HepG2 (cell line): ENCODE measurements at regions not wholly inside any gene's neighbourhood (a gene's known extent, or its start where the extent isn't known, plus 50 kb on each side); places are given as distances from the start of the nearest gene placed in this dataset.

ENCODE experiments used
- ATAC-seq: fragments of 200-7000 bp; cut with Tn5 transposase; 3 replicates; pipeline ENCODE4 v1.9.1; 2020; ENCODE audit warnings: mild to moderate bottlenecking, moderate library complexity
- BruUV-seq: library from RNA; stranded (reverse); fragments of 400-500 nt; replicated peaks from 2 replicates; lab custom pipeline; 2021; lab: Mats Ljungman, UMichigan
- CTCF ChIA-PET: fragments of 300-600 bp; formaldehyde crosslinking; extraction: SDS; loops from one replicate; lab custom pipeline; 2021; ENCODE audit warnings: low total read pairs, inconsistent platforms, low intra/inter-chr PET ratio; lab: Yijun Ruan, JAX
- POLR2A ChIA-PET: fragments of 350-600 bp; sonication (Branson Sonifier 250); formaldehyde crosslinking; loops from one replicate; lab custom pipeline; 2020; ENCODE audit warnings: antibody characterized with exemption, inconsistent platforms; lab: Yijun Ruan, JAX
- DNase-seq: peaks from one replicate; pipeline ENCODE4 v3.0.0-alpha.2; 2015; ENCODE audit warnings: low spot score
- FAIRE-seq: peaks from 3 replicates; lab custom pipeline; 2011; peaks lifted over from hg19 to GRCh38; lab: Jason Lieb, UNC
- H2AFZ ChIP-seq: one replicate; pipeline ENCODE4 v1.6.1; 2011; ENCODE audit warnings: low read length, inconsistent platforms
- H3K27ac ChIP-seq: fragments of 300-600 bp; 3 replicates; pipeline ENCODE4 v1.8.0; 2011; ENCODE audit warnings: mixed run types, mild to moderate bottlenecking, mixed read lengths, low read length, inconsistent platforms; ENCODE audit not compliant: insufficient read depth; ENCODE audit errors: extremely low read length
- H3K27me3 ChIP-seq, 2 experiments: fragments of 200-600 bp in 1 of 2; 2 replicates in 1 of 2; 3 replicates in 1 of 2; pipeline versions ENCODE4 v1.6.0 to v1.8.0; 2011; ENCODE audit warnings: low read length in 2 of 2, mild to moderate bottlenecking in 2 of 2, moderate library complexity in 2 of 2, inconsistent platforms in 1 of 2; ENCODE audit not compliant: insufficient read depth in 2 of 2, control insufficient read depth in 1 of 2
- H3K36me3 ChIP-seq, 2 experiments: fragments of 200-600 bp in 1 of 2; replicated peaks in 1 of 2; 2 replicates in 1 of 2; 3 replicates in 1 of 2; pipeline versions ENCODE4 v1.5.1 to v1.8.0; 2011; ENCODE audit warnings: low read length in 2 of 2, inconsistent platforms in 1 of 2; ENCODE audit not compliant: insufficient read depth in 2 of 2, control insufficient read depth in 1 of 2
- H3K4me1 ChIP-seq: 2 replicates; pipeline ENCODE4 v1.5.1; 2012; ENCODE audit warnings: low read length, inconsistent platforms; ENCODE audit not compliant: insufficient read depth
- H3K4me2 ChIP-seq: 2 replicates; pipeline ENCODE4 v1.6.0; 2011; ENCODE audit warnings: low read depth, low read length, inconsistent platforms
- H3K4me3 ChIP-seq, 3 experiments: fragments of 200-600 bp in 1 of 3; sonication (generic), shearing (Covaris generic) in 1 of 3; replicated peaks in 1 of 3; 2 replicates each; pipeline ENCODE4 v1.5.1; 2011 to 2016; ENCODE audit warnings: low read length in 3 of 3, inconsistent platforms in 2 of 3, low read depth in 2 of 3, mild to moderate bottlenecking in 2 of 3, control low read depth in 1 of 3, mixed read lengths in 1 of 3; ENCODE audit not compliant: insufficient read depth in 1 of 3
- H3K79me2 ChIP-seq: one replicate; pipeline ENCODE4 v1.6.1; 2011; ENCODE audit warnings: low read length, inconsistent platforms; ENCODE audit not compliant: insufficient read depth
- H3K9ac ChIP-seq: 2 replicates; pipeline ENCODE4 v1.6.0; 2011; ENCODE audit warnings: mild to moderate bottlenecking, low read depth, low read length, inconsistent platforms; ENCODE audit not compliant: insufficient read depth
- H3K9me3 ChIP-seq: 2 replicates; pipeline ENCODE4 v1.5.1; 2012; ENCODE audit warnings: mild to moderate bottlenecking, low read length
- H4K20me1 ChIP-seq: 2 replicates; pipeline ENCODE4 v1.6.0; 2011; ENCODE audit warnings: inconsistent platforms, mild to moderate bottlenecking, low read length, moderate library complexity; ENCODE audit not compliant: insufficient read depth
- BRCA1 ChIP-seq: sonication (generic); formaldehyde crosslinking; IDR thresholded peaks from 2 replicates; pipeline ENCODE4 v1.4.0; 2020; ENCODE audit warnings: missing genetic modification reagents
- ETV5 ChIP-seq: IDR thresholded peaks from 2 replicates; pipeline ENCODE4 v1.6.1; 2018; ENCODE audit warnings: missing biosample characterization, missing genetic modification reagents, inconsistent platforms, borderline replicate concordance
- HIVEP1 ChIP-seq: sonication (generic); formaldehyde crosslinking; IDR thresholded peaks from 2 replicates; pipeline ENCODE4 v1.4.0; 2020; ENCODE audit warnings: mild to moderate bottlenecking, missing genetic modification reagents
- RBAK ChIP-seq: sonication (generic); formaldehyde crosslinking; IDR thresholded peaks from 2 replicates; pipeline ENCODE4 v1.5.1; 2020; ENCODE audit warnings: mild to moderate bottlenecking, missing genetic modification reagents
- RBFOX2 ChIP-seq: fragments of 200-400 bp; formaldehyde crosslinking; IDR thresholded peaks from 2 replicates; pipeline ENCODE4 v1.6.1; 2017; ENCODE audit warnings: low read depth, mild to moderate bottlenecking, low read length
- SUZ12 ChIP-seq: fragments of 150-350 bp; IDR thresholded peaks from 2 replicates; pipeline ENCODE4 v1.6.1; 2014; ENCODE audit warnings: low read depth, low read length
- ZNF660 ChIP-seq: sonication (generic); formaldehyde crosslinking; IDR thresholded peaks from 2 replicates; pipeline ENCODE4 v1.5.1; 2020; ENCODE audit warnings: mild to moderate bottlenecking, low read depth, missing genetic modification reagents, borderline replicate concordance
- ZNF776 ChIP-seq: sonication (generic); formaldehyde crosslinking; IDR thresholded peaks from 2 replicates; pipeline ENCODE4 v1.4.0; 2020; ENCODE audit warnings: mild to moderate bottlenecking, missing genetic modification reagents
- ZNF850 ChIP-seq: sonication (generic); formaldehyde crosslinking; conservative IDR thresholded peaks from 2 replicates; pipeline ENCODE4 v1.9.0; 2021; ENCODE audit warnings: mild to moderate bottlenecking, missing genetic modification reagents
- WGBS: methylation state at CpG from one replicate; pipeline ENCODE4 v1.1.6; 2017; ENCODE audit warnings: low lambda C conversion rate; 5-methylcytosine and 5-hydroxymethylcytosine counted together
- in situ Hi-C: cut with HindIII; loops from 2 replicates; pipeline ENCODE4 v1.10.0; 2017; ENCODE audit warnings: low pct_unique_long_range_greater_than_20kb; ENCODE audit not compliant: extremely low pct_ligation_motif_present
- intact Hi-C: fragments of 100-400 bp; cut with micrococcal nuclease; formaldehyde crosslinking; loops from one replicate; pipeline ENCODE4 v1.10.0; 2022; ENCODE audit not compliant: unreplicated experiment
- TF ChIP-seq, protein P1 (sequence below), 2 experiments: sonication (generic) in 1 of 2; formaldehyde crosslinking in 1 of 2; IDR thresholded peaks; 2 replicates each; pipeline versions ENCODE4 v1.4.0 to v1.6.1; 2018 to 2020; ENCODE audit warnings: missing genetic modification reagents in 2 of 2, borderline replicate concordance in 1 of 2, low read depth in 1 of 2, mild to moderate bottlenecking in 1 of 2, missing biosample characterization in 1 of 2
- TF ChIP-seq, protein P2 (sequence below): sonication (generic); formaldehyde crosslinking; IDR thresholded peaks from 2 replicates; pipeline ENCODE4 v1.8.1; 2023; ENCODE audit warnings: missing genetic modification reagents, inconsistent platforms, borderline replicate concordance
- TF ChIP-seq, protein P3 (sequence below): sonication (generic); formaldehyde crosslinking; IDR thresholded peaks from 2 replicates; pipeline ENCODE4 v1.5.0; 2020; ENCODE audit warnings: mild to moderate bottlenecking, missing genetic modification reagents

DNA sequence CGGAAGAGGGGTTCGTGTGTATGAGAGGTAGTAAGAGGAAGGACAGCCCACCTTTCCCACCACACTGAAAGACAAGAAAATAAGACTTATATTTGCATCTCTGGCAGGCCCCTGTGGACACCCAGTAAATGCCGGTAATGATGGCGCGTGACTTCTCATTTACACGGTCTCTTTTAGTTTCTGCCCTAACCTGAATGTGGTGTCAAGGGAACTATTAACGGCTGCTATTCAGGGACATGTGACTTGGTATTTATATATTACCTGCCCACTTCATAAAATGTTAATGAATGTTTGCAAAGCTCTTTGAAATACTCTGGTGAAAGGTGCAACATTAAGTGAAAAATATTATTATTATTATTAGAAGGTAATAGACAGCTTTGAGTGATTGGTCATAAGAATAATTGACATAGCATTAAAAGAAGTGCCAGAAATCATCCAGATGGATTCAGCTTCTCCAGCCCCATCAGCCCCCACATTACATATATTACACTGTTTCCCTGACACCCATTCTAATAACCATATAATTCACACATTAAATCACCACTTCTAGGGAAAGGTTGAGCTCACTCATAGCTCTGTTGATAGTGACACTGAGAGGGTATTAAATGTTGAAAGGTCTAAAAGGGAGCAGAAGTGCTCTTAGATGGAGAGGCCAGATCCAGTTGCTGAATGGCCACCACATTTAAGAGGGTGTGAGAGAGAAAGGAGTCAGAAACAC, 83.0 kb upstream of the BEND4 start:
- Histone ChIP-seq H3K27ac (no peak overlapping the region), H3K27me3 (peaks cover 0 to 5% of the 10 kb centered on the region in 2 experiments; a peak in 2 of 5 replicates), H3K4me2 (no peak overlapping the region), H3K4me1 (no peaks in the 10 kb centered on the region), H3K4me3 (no peak overlapping the region), H3K36me3 (no peaks in the 10 kb centered on the region), H3K9me3 (no peaks in the 10 kb centered on the region), H2AFZ (no peak overlapping the region), H4K20me1 (no peaks in the 10 kb centered on the region), H3K79me2 (no peaks in the 10 kb centered on the region), H3K9ac (no peak overlapping the region)
- no peak for TF ChIP-seq BRCA1 (CRISPR knock-in tag)
- TF ChIP-seq, protein P1, sequence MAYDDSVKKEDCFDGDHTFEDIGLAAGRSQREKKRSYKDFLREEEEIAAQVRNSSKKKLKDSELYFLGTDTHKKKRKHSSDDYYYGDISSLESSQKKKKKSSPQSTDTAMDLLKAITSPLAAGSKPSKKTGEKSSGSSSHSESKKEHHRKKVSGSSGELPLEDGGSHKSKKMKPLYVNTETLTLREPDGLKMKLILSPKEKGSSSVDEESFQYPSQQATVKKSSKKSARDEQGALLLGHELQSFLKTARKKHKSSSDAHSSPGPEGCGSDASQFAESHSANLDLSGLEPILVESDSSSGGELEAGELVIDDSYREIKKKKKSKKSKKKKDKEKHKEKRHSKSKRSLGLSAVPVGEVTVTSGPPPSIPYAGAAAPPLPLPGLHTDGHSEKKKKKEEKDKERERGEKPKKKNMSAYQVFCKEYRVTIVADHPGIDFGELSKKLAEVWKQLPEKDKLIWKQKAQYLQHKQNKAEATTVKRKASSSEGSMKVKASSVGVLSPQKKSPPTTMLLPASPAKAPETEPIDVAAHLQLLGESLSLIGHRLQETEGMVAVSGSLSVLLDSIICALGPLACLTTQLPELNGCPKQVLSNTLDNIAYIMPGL (CRISPR knock-in tag; IDR thresholded peaks at IDR 0.05; ENCODE audit: borderline replicate concordance in 1 of 2, low read depth in 1 of 2): no peak
- TF ChIP-seq ZNF850 (CRISPR knock-in tag): no peak
- no peak for TF ChIP-seq RBAK (CRISPR knock-in tag)
- DNase-seq (no peak), ATAC-seq (no peak), FAIRE-seq (no peak)
- ChIA-PET CTCF (no interaction called here), POLR2A (no interaction called here)
- in situ Hi-C loops: no loop called here
- 49% methylated on average over 7 of the region's 7 CpGs for WGBS
- intact Hi-C loops: no loop called here
- BruUV-seq: no TSS peak

DNA sequence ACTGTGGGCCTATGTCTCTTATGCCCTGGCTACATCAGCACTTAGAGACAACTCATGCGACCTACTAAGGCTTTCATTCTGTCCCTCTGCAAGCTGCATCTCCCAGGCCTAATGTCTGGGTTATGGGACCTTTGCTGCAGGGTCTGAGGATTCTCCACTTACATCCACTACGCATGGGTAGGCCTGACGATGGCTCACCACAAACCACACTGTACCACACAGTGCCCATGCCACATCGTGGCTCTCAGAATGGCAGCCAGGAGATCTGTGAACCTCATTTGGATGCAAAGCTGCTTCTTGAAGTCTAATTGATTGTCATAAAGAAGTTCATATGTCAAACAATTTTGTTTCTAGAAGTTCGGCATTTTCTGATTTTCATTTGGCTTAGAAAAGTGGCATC, 84.6 kb upstream of the BEND4 start:
- BruUV-seq: no TSS peak
- 27% methylated on average over 4 of the region's 5 CpGs for WGBS
- FAIRE-seq (no peak), ATAC-seq (no peak), DNase-seq (no peak)
- ChIA-PET POLR2A (no interaction called here), CTCF (no interaction called here)
- no peaks in the 10 kb centered on the region for H3K79me2 ChIP-seq
- in situ Hi-C loops (no loop called here), intact Hi-C loops (no loop called here)
- no peaks in the 10 kb centered on the region for H3K9me3 ChIP-seq
- H3K4me3 ChIP-seq: no peak overlapping the region
- H4K20me1 ChIP-seq: no peaks in the 10 kb centered on the region
- no peak overlapping the region for H3K9ac ChIP-seq
- H3K36me3 ChIP-seq: no peaks in the 10 kb centered on the region
- H3K27ac ChIP-seq: no peak overlapping the region
- H2AFZ ChIP-seq: no peak overlapping the region
- no peaks in the 10 kb centered on the region for H3K4me1 ChIP-seq
- H3K27me3 ChIP-seq: peaks cover 0 to 5% of the 10 kb centered on the region in 2 experiments; a peak in 2 of 5 replicates
- no peak overlapping the region for H3K4me2 ChIP-seq
- TF ChIP-seq ETV5 (CRISPR knock-in tag) (no peak), RBFOX2 (no peak), HIVEP1 (no peak), SUZ12 (no peak), ZNF660 (CRISPR knock-in tag) (no peak), ZNF776 (CRISPR knock-in tag) (no peak)
- TF ChIP-seq, protein P2, sequence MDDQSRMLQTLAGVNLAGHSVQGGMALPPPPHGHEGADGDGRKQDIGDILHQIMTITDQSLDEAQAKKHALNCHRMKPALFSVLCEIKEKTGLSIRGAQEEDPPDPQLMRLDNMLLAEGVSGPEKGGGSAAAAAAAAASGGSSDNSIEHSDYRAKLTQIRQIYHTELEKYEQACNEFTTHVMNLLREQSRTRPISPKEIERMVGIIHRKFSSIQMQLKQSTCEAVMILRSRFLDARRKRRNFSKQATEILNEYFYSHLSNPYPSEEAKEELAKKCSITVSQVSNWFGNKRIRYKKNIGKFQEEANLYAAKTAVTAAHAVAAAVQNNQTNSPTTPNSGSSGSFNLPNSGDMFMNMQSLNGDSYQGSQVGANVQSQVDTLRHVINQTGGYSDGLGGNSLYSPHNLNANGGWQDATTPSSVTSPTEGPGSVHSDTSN (CRISPR knock-in tag): no peak
- TF ChIP-seq, protein P3, sequence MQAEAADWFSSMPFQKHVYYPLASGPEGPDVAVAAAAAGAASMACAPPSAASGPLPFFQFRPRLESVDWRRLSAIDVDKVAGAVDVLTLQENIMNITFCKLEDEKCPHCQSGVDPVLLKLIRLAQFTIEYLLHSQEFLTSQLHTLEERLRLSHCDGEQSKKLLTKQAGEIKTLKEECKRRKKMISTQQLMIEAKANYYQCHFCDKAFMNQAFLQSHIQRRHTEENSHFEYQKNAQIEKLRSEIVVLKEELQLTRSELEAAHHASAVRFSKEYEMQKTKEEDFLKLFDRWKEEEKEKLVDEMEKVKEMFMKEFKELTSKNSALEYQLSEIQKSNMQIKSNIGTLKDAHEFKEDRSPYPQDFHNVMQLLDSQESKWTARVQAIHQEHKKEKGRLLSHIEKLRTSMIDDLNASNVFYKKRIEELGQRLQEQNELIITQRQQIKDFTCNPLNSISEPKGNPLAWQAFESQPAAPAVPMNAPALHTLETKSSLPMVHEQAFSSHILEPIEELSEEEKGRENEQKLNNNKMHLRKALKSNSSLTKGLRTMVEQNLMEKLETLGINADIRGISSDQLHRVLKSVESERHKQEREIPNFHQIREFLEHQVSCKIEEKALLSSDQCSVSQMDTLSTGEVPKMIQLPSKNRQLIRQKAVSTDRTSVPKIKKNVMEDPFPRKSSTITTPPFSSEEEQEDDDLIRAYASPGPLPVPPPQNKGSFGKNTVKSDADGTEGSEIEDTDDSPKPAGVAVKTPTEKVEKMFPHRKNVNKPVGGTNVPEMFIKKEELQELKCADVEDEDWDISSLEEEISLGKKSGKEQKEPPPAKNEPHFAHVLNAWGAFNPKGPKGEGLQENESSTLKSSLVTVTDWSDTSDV (CRISPR knock-in tag): no peak
